ENCODE measurements at regions not wholly inside any gene's neighbourhood (a gene's known extent, or its start where the extent isn't known, plus 50 kb on each side); places are given as distances from the start of the nearest gene placed in this dataset.
"Not testable (repeated sequence)": the region's sequence is repeated elsewhere in the genome, so short reads cannot be mapped to it uniquely, and the experiment has no call there.

DNA sequence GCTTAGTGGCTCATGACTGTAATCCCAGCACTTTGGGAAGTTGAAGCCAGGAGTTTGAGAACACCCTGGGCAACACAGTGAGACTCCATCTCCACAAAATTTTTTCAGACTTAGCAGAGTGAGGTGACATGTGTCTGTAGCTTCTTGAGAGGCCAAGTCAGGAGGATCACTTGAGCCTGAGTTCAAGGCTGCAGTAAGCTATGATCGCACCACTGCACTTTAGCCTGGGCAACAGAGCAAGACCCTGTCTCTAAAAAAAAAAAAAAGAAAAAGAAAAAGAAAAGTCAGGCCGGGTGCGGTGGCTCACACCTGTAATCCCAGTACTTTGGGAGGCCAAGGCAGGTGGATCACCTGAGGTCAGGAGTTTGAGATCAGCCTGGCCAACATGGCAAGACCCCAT, 54.0 kb upstream of the URI1 start:
- ATAC-seq (replicated peaks); DNase-seq; H3K36me3 Mint-ChIP-seq; H3K4me3 Mint-ChIP-seq; H3K9me3 Mint-ChIP-seq: not testable (repeated sequence)
- Mint-ChIP-seq H3K27me3 (peaks cover 0 to 20% of the 10 kb centered on the region in 2 donors), H3K4me1 (peaks cover 7 to 14% of the 10 kb centered on the region in 2 donors), H3K27ac (peak overlapping the region; percentile 75)

DNA sequence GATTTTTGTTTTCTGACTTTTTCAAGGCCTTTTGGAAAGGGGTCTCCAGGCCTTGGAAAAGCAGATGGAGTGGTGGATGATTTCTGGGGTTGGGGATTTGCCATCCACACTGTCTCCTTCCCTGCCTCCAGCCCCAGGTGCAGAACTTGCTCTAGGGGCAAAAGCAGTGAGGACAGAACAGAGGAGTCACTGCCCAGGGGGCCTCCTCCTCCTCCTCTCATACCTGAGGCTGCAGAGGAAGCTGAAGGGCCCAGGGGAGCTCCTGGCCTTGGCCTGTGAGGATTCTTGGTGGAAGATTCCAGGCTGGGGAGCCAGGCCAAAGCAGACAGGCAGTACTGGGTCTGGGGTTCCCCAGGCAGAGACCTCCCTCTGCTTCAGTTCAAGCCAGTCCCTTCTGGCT, 52.3 kb upstream of the URI1 start:
- H3K27me3 Mint-ChIP-seq, result peaks cover 0 to 16% of the 10 kb centered on the region in 2 donors
- no peak overlapping the region for H3K4me3 Mint-ChIP-seq
- no peak overlapping the region for H3K27ac Mint-ChIP-seq
- no peaks in the 10 kb centered on the region for H3K36me3 Mint-ChIP-seq
- DNase-seq (no peak), ATAC-seq (replicated peaks) (no peak)
- H3K9me3 Mint-ChIP-seq, result peaks cover 5 to 9% of the 10 kb centered on the region in 2 donors
- peaks cover 7 to 14% of the 10 kb centered on the region in 2 donors for H3K4me1 Mint-ChIP-seq

GRCh38 chr19:29890392-29890791, 51.6 kb upstream of the URI1 start:
- no peaks in the 10 kb centered on the region for H3K36me3 Mint-ChIP-seq
- peaks cover 0 to 16% of the 10 kb centered on the region in 2 donors for H3K27me3 Mint-ChIP-seq
- DNase-seq, result no peak
- no peak overlapping the region for H3K4me3 Mint-ChIP-seq
- H3K9me3 Mint-ChIP-seq, result peaks cover 5 to 9% of the 10 kb centered on the region in 2 donors
- H3K27ac Mint-ChIP-seq, result no peak overlapping the region
- H3K4me1 Mint-ChIP-seq, result peaks cover 7 to 14% of the 10 kb centered on the region in 2 donors
- ATAC-seq (replicated peaks), result no peak
